ENCODE measurements at regions not wholly inside any gene's neighbourhood (a gene's known extent, or its start where the extent isn't known, plus 50 kb on each side); places are given as distances from the start of the nearest gene placed in this dataset.

DNA sequence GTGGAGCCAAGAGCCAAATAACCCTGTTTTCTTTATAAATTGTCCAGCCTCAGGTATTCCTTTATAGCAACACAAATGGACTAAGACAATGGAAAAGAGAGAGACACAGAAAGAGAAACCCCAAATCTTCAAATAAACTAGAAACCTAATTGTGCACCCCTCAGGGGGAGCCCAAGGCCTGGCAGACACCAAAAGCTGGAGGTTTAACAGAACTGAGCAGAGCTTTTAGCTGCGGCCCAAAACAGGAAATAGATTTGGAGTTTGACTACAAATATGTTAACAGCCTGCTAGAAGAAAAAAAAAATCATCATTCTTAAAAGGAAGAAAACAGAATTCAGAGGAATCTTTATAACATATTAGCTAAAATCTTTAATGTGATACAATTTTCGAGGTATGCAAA, 1135.0 kb downstream of the GATA3 start:
- CTCF ChIA-PET, result interaction anchor here (1.0 kb wide), 1 partner anchor 20 kb away, joined by 3 read pairs; no protein-coding TSS in a partner anchor
- RAD21 ChIA-PET (ENCODE audit: unreplicated experiment), result no interaction called here
- intact Hi-C loops (cut with micrococcal nuclease; ENCODE audit: unreplicated experiment), result no loop called here

More for the DNA sequence above, 1135.0 kb downstream of the GATA3 start:
- TF ChIP-seq, protein P1, sequence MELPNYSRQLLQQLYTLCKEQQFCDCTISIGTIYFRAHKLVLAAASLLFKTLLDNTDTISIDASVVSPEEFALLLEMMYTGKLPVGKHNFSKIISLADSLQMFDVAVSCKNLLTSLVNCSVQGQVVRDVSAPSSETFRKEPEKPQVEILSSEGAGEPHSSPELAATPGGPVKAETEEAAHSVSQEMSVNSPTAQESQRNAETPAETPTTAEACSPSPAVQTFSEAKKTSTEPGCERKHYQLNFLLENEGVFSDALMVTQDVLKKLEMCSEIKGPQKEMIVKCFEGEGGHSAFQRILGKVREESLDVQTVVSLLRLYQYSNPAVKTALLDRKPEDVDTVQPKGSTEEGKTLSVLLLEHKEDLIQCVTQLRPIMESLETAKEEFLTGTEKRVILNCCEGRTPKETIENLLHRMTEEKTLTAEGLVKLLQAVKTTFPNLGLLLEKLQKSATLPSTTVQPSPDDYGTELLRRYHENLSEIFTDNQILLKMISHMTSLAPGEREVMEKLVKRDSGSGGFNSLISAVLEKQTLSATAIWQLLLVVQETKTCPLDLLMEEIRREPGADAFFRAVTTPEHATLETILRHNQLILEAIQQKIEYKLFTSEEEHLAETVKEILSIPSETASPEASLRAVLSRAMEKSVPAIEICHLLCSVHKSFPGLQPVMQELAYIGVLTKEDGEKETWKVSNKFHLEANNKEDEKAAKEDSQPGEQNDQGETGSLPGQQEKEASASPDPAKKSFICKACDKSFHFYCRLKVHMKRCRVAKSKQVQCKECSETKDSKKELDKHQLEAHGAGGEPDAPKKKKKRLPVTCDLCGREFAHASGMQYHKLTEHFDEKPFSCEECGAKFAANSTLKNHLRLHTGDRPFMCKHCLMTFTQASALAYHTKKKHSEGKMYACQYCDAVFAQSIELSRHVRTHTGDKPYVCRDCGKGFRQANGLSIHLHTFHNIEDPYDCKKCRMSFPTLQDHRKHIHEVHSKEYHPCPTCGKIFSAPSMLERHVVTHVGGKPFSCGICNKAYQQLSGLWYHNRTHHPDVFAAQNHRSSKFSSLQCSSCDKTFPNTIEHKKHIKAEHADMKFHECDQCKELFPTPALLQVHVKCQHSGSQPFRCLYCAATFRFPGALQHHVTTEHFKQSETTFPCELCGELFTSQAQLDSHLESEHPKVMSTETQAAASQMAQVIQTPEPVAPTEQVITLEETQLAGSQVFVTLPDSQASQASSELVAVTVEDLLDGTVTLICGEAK (IDR thresholded peaks at IDR 0.05; ENCODE audit: borderline replicate concordance), result no peak
- TF ChIP-seq, protein P2, sequence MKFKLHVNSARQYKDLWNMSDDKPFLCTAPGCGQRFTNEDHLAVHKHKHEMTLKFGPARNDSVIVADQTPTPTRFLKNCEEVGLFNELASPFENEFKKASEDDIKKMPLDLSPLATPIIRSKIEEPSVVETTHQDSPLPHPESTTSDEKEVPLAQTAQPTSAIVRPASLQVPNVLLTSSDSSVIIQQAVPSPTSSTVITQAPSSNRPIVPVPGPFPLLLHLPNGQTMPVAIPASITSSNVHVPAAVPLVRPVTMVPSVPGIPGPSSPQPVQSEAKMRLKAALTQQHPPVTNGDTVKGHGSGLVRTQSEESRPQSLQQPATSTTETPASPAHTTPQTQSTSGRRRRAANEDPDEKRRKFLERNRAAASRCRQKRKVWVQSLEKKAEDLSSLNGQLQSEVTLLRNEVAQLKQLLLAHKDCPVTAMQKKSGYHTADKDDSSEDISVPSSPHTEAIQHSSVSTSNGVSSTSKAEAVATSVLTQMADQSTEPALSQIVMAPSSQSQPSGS (IDR thresholded peaks at IDR 0.05; ENCODE audit: low read length), result no peak
- no peak for TF ChIP-seq RAD51 (IDR thresholded peaks at IDR 0.05)
- in situ Hi-C loops (cut with MboI), result no loop called here
- BruUV-seq (replicated peaks), result no TSS peak
- Histone ChIP-seq H3K9me3 (replicated peaks; ENCODE audit: control insufficient read depth, insufficient read depth, low read length) (no peaks in the 10 kb centered on the region), H3K4me1 (ENCODE audit: control insufficient read depth, insufficient read depth, low read length) (no peaks in the 10 kb centered on the region), H4K20me1 (ENCODE audit: control insufficient read depth, insufficient read depth) (no peaks in the 10 kb centered on the region), H3K36me3 (ENCODE audit: control insufficient read depth in 2 of 2, insufficient read depth in 2 of 2, low read length in 1 of 2) (no peaks in the 10 kb centered on the region), H3K27ac (ENCODE audit: control insufficient read depth, insufficient read depth) (no peak overlapping the region), H3K9ac (ENCODE audit: control insufficient read depth, insufficient read depth, low read length) (no peak overlapping the region), H3K4me3 (no peak overlapping the region), H3K79me2 (ENCODE audit: control insufficient read depth, insufficient read depth, low read length) (no peaks in the 10 kb centered on the region), H2AFZ (ENCODE audit: control insufficient read depth, low read depth, low read length) (no peak overlapping the region), H3K4me2 (ENCODE audit: control insufficient read depth, insufficient read depth) (no peak overlapping the region), H3K27me3 (replicated peaks in 1 of 2; ENCODE audit: control insufficient read depth in 2 of 2, insufficient read depth in 2 of 2, low read length in 1 of 2) (no peaks in the 10 kb centered on the region)
- 0% methylated on average over 2 of the region's 2 CpGs for WGBS (ENCODE audit: insufficient coverage, insufficient replicate concordance, low lambda C conversion rate, missing lambda C conversion rate)
- FAIRE-seq (no peak), ATAC-seq (no peak), DNase-seq (ENCODE audit: low read depth, low spot score) (no peak)
- SMC1A ChIA-PET (ENCODE audit: uncharacterized antibody, unreplicated experiment), result interaction anchor here (1.0 kb wide), 1 partner anchor 11 kb away, joined by 4 read pairs; no protein-coding TSS in a partner anchor
- POLR2A ChIA-PET, result no interaction called here
